HEK293T (cell line): ENCODE measurements at regions not wholly inside any gene's neighbourhood (a gene's known extent, or its start where the extent isn't known, plus 50 kb on each side); places are given as distances from the start of the nearest gene placed in this dataset.

Experiments
- ARNT ChIP-seq: fragments of 450-650 bp; IDR thresholded peaks from 2 replicates; pipeline ENCODE4 v1.6.1; 2017; ENCODE audit warnings: mild to moderate bottlenecking
- BHLHE40 ChIP-seq: fragments of 450-650 bp; IDR thresholded peaks from 2 replicates; pipeline ENCODE4 v1.6.1; 2016; ENCODE audit warnings: mild to moderate bottlenecking, moderate library complexity, borderline replicate concordance
- FOXA1 ChIP-seq: fragments of 450-650 bp; IDR thresholded peaks from 2 replicates; pipeline ENCODE4 v1.6.1; 2016; ENCODE audit warnings: mild to moderate bottlenecking
- FOXM1 ChIP-seq: fragments of 450-650 bp; IDR thresholded peaks from 2 replicates; pipeline ENCODE4 v1.6.1; 2017; ENCODE audit warnings: mild to moderate bottlenecking, borderline replicate concordance
- L3MBTL2 ChIP-seq: fragments of 450-650 bp; conservative IDR thresholded peaks from 2 replicates; pipeline ENCODE4 v1.6.1; 2016; ENCODE audit warnings: mild to moderate bottlenecking
- LEF1 ChIP-seq: fragments of 450-650 bp; IDR thresholded peaks from 2 replicates; pipeline ENCODE4 v1.6.1; 2017; ENCODE audit warnings: mild to moderate bottlenecking, borderline replicate concordance
- NFRKB ChIP-seq: fragments of 450-650 bp; IDR thresholded peaks from 2 replicates; pipeline ENCODE4 v1.6.1; 2016; ENCODE audit warnings: mild to moderate bottlenecking, moderate library complexity
- PKNOX1 ChIP-seq: fragments of 450-650 bp; IDR thresholded peaks from 2 replicates; pipeline ENCODE4 v1.6.1; 2016
- SP1 ChIP-seq: fragments of 450-650 bp; IDR thresholded peaks from 2 replicates; pipeline ENCODE4 v1.6.1; 2017
- SUZ12 ChIP-seq: fragments of 450-650 bp; IDR thresholded peaks from 2 replicates; pipeline ENCODE4 v1.6.1; 2016; ENCODE audit warnings: mild to moderate bottlenecking
- TARDBP ChIP-seq: fragments of 450-650 bp; IDR thresholded peaks from 2 replicates; pipeline ENCODE4 v1.6.1; 2016
- ZNF384 ChIP-seq: fragments of 450-650 bp; IDR thresholded peaks from 2 replicates; pipeline ENCODE4 v1.6.1; 2016

- no peak for TF ChIP-seq NFRKB
- TF ChIP-seq SP1, result no peak
- TF ChIP-seq PKNOX1, result no peak
- TF ChIP-seq FOXM1, result no peak
- no peak for TF ChIP-seq ARNT
- no peak for TF ChIP-seq L3MBTL2
- TF ChIP-seq ZNF384, result no peak
- no peak for TF ChIP-seq TARDBP
- TF ChIP-seq SUZ12, result no peak
- no peak for TF ChIP-seq LEF1
- no peak for TF ChIP-seq BHLHE40
- TF ChIP-seq FOXA1, result no peak
Observed at GRCh38 chr3:24828011-24828410, 333.4 kb upstream of the THRB start.
